ENCODE measurements at regions not wholly inside any gene's neighbourhood (a gene's known extent, or its start where the extent isn't known, plus 50 kb on each side); places are given as distances from the start of the nearest gene placed in this dataset.

GRCh38 chr5:104706600-104706999, 1144.0 kb upstream of the NUDT12 start:
- no peak for TF ChIP-seq EP300 (IDR thresholded peaks at IDR 0.05; ENCODE audit: borderline replicate concordance)
- TF ChIP-seq FOXM1 (IDR thresholded peaks at IDR 0.05; ENCODE audit: borderline replicate concordance, low read depth), result no peak
- no peak for TF ChIP-seq NFIC (IDR thresholded peaks at IDR 0.05)
- no peak for TF ChIP-seq MAX (IDR thresholded peaks at IDR 0.05)
- TF ChIP-seq YY1 (IDR thresholded peaks at IDR 0.05; ENCODE audit: low read depth), result no peak
- TF ChIP-seq TCF12 (IDR thresholded peaks at IDR 0.05; ENCODE audit: low read depth), result no peak
- TF ChIP-seq RAD21 (IDR thresholded peaks at IDR 0.05; ENCODE audit: low read depth), result no peak
- TF ChIP-seq ZBTB7A (IDR thresholded peaks at IDR 0.05; ENCODE audit: low read depth), result no peak
- TF ChIP-seq CEBPB (IDR thresholded peaks at IDR 0.05), result no peak

DNA sequence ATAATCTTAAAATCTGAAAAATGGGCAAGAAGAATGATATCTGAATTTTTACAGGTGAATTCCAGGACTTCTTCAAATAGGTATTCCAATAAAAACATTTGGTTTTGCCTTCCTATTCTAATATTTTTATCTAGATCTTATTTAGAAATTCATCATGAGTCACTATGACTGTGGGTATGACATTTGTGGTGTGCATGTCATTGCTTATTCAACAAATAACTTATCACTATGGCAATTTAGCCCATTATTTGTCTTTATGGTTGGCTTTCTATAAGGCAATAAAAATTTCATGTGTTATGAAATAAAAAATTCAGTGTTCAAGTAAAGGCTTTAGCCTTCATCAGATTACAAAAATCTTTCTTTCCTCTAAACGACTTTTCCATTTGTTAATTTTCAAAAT, 1139.6 kb upstream of the NUDT12 start:
- no peak for TF ChIP-seq EP300 (IDR thresholded peaks at IDR 0.05; ENCODE audit: borderline replicate concordance)
- no peak for TF ChIP-seq CEBPB (IDR thresholded peaks at IDR 0.05)

DNA sequence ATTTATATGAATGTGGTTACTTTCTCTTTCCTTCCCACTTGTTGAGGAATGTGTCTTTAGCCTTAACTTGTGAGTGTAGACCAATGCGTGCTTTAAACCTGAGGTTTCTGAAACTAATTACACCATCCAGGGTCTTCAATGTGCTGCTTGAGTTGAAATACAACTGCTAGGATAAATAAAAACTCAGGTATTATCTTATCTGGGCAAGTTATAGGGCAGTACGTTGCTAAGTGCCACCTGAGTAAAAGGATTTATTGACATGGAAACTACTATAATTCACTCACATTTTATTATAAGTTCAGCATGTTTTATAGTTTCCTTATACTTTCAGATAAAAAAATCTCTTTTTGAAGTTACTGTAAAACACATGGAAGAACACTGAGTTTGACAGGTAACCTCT, 1136.8 kb upstream of the NUDT12 start:
- TF ChIP-seq CEBPB (IDR thresholded peaks at IDR 0.05), result no peak
- TF ChIP-seq USF1 (IDR thresholded peaks at IDR 0.05), result no peak
- no peak for TF ChIP-seq YY1 (IDR thresholded peaks at IDR 0.05; ENCODE audit: low read depth)
- no peak for TF ChIP-seq CREB1 (IDR thresholded peaks at IDR 0.05; ENCODE audit: low read depth)
- TF ChIP-seq FOXM1 (IDR thresholded peaks at IDR 0.05; ENCODE audit: borderline replicate concordance, low read depth), result no peak
- no peak for TF ChIP-seq TAF1 (IDR thresholded peaks at IDR 0.05; ENCODE audit: low read depth)
- TF ChIP-seq REST (IDR thresholded peaks at IDR 0.05; ENCODE audit: low read depth), result no peak

GRCh38 chr5:104661256-104661655, 1098.7 kb upstream of the NUDT12 start:
- TF ChIP-seq TCF12 (IDR thresholded peaks at IDR 0.05; ENCODE audit: low read depth) (no peak), ZBTB7A (IDR thresholded peaks at IDR 0.05; ENCODE audit: low read depth) (no peak), NFIC (IDR thresholded peaks at IDR 0.05) (no peak), EGR1 (IDR thresholded peaks at IDR 0.05) (no peak), FOXM1 (IDR thresholded peaks at IDR 0.05; ENCODE audit: borderline replicate concordance, low read depth) (no peak), RAD21 (IDR thresholded peaks at IDR 0.05; ENCODE audit: low read depth) (no peak), REST (IDR thresholded peaks at IDR 0.05; ENCODE audit: low read depth) (no peak), CREB1 (IDR thresholded peaks at IDR 0.05; ENCODE audit: low read depth) (no peak), YY1 (IDR thresholded peaks at IDR 0.05; ENCODE audit: low read depth) (no peak), EP300 (IDR thresholded peaks at IDR 0.05; ENCODE audit: borderline replicate concordance) (no peak), MAX (IDR thresholded peaks at IDR 0.05) (no peak), CEBPB (IDR thresholded peaks at IDR 0.05) (no peak), USF1 (IDR thresholded peaks at IDR 0.05) (no peak), TEAD4 (IDR thresholded peaks at IDR 0.05) (no peak), TAF1 (IDR thresholded peaks at IDR 0.05; ENCODE audit: low read depth) (no peak)

DNA sequence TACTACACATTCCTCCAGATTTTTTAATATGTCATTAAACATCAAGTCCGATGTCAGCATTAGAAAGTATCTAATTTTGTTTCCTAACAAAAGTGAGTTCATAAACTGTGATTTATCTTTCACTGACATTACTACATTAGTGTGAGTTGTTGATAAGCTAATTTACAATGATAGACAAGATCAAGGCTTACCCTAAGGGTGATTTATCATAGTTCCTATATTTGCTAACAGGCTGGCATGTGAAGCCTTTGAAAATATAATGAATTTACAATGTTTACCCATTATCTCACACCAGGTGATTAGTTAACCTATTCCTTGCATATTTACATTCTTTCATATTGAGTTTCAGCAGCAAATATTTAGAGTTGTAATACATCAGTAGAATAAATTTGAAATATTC, 1096.9 kb upstream of the NUDT12 start:
- TF ChIP-seq TAF1 (IDR thresholded peaks at IDR 0.05; ENCODE audit: low read depth), result no peak
- TF ChIP-seq CEBPB (IDR thresholded peaks at IDR 0.05), result no peak
- no peak for TF ChIP-seq EGR1 (IDR thresholded peaks at IDR 0.05)
- no peak for TF ChIP-seq YY1 (IDR thresholded peaks at IDR 0.05; ENCODE audit: low read depth)
- TF ChIP-seq REST (IDR thresholded peaks at IDR 0.05; ENCODE audit: low read depth), result no peak
- no peak for TF ChIP-seq RAD21 (IDR thresholded peaks at IDR 0.05; ENCODE audit: low read depth)
- TF ChIP-seq USF1 (IDR thresholded peaks at IDR 0.05), result no peak
